T-helper 1 cell treated with Interleukin-12 subunit alpha and Interleukin-12 subunit beta and Interleukin-4 antibody, amounts not matched to agents 30 μg/mL and 1 μg/mL, for 36 hours (primary cell): ENCODE measurements at regions not wholly inside any gene's neighbourhood (a gene's known extent, or its start where the extent isn't known, plus 50 kb on each side); places are given as distances from the start of the nearest gene placed in this dataset.

Experiments used
- H3K27ac Mint-ChIP-seq: one replicate; pipeline ENCODE4 v1.8.0; 2021; ENCODE audit warnings: mild to moderate bottlenecking, mixed read lengths
- H3K27me3 Mint-ChIP-seq: one replicate; pipeline ENCODE4 v1.8.0; 2021; ENCODE audit warnings: low read depth, mixed read lengths
- H3K36me3 Mint-ChIP-seq: one replicate; pipeline ENCODE4 v1.8.0; 2021; ENCODE audit warnings: low read depth, mixed read lengths
- H3K4me1 Mint-ChIP-seq: one replicate; pipeline ENCODE4 v1.8.0; 2021; ENCODE audit warnings: low read depth, mixed read lengths
- H3K4me3 Mint-ChIP-seq: one replicate; pipeline ENCODE4 v1.8.0; 2021; ENCODE audit warnings: mild to moderate bottlenecking, moderate library complexity, mixed read lengths
- H3K9me3 Mint-ChIP-seq: one replicate; pipeline ENCODE4 v1.8.0; 2021; ENCODE audit warnings: mixed read lengths

DNA sequence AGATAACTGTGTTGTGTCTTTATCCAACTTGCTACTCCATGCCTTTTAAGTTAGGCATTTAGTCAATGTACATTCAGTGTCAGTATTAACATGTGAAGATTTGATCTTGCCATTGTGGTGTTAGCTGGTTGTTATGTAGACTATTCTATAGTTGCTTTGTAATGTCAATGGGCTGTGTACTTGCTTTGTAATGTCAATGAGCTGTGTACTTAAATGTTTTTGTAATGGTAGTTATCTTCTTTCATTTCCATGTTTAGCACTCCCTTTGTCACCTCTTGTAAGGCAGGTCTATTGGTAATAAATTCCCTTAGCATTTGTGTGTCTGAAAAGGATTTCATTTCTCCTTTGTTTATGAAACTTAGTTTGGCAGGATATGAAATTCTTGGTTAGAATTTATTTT is 53.4 kb downstream of the MC4R start:
- H3K4me1 Mint-ChIP-seq = no peaks in the 10 kb centered on the region
- H3K9me3 Mint-ChIP-seq = no peaks in the 10 kb centered on the region
- H3K27me3 Mint-ChIP-seq = no peaks in the 10 kb centered on the region
- H3K4me3 Mint-ChIP-seq = no peak overlapping the region
- H3K27ac Mint-ChIP-seq = no peak overlapping the region
- H3K36me3 Mint-ChIP-seq = no peaks in the 10 kb centered on the region

DNA sequence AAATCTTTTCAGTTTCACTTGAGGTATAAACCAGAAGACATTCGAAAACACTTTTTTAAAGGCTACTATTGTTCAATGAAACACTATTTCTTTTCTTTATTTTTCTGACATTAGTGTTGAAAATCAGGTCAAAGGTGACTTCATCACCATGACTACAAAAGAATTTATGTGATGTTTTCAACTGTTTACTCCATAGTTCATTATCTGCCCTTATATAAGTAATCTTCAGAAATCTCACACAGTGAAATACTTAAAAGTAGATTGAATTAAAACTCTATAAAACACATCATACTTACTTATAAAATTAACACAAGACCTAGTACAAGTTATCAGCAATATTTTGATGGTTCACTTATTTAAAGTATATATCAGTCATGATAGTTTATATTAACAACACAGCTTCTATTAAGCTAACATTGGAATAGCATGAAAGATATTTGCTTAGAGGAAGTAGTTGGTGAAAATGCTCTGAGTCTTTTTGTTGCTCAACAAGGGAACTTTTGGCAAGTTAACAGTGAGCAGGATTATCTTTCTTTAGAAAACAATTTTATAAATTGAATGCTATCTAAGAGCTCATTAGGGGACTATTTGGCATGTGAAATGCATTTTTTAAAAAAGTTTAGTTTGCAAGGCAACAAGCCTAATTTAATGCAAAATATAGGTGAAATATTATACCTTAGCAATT is 60.8 kb downstream of the MC4R start:
- no peaks in the 10 kb centered on the region for H3K36me3 Mint-ChIP-seq
- no peaks in the 10 kb centered on the region for H3K27me3 Mint-ChIP-seq
- H3K4me3 Mint-ChIP-seq = no peak overlapping the region
- no peak overlapping the region for H3K27ac Mint-ChIP-seq
- no peaks in the 10 kb centered on the region for H3K9me3 Mint-ChIP-seq
- H3K4me1 Mint-ChIP-seq = no peaks in the 10 kb centered on the region

DNA sequence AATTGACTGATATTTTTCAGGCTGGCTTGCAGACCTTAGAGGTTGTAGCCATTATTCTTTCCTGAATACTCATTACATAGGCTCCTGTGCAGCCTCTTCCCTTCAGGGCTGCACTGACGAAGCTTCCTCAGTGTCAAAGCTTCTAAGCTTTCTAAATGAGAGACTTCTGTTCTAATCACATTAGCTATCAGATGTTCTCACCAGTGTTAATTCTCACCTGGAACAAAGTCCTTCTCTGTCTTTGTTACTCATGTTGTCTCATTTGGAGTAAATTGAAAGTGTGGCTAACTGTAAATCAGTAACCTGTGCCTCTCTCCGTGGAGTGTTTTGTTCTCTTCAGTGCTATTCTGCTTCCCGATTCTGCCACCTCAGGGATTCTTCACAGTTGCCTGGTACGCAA is 76.9 kb downstream of the MC4R start:
- no peak overlapping the region for H3K4me3 Mint-ChIP-seq
- H3K27ac Mint-ChIP-seq = no peak overlapping the region
- no peaks in the 10 kb centered on the region for H3K9me3 Mint-ChIP-seq
- H3K36me3 Mint-ChIP-seq = no peaks in the 10 kb centered on the region
- no peaks in the 10 kb centered on the region for H3K4me1 Mint-ChIP-seq
- no peaks in the 10 kb centered on the region for H3K27me3 Mint-ChIP-seq

DNA sequence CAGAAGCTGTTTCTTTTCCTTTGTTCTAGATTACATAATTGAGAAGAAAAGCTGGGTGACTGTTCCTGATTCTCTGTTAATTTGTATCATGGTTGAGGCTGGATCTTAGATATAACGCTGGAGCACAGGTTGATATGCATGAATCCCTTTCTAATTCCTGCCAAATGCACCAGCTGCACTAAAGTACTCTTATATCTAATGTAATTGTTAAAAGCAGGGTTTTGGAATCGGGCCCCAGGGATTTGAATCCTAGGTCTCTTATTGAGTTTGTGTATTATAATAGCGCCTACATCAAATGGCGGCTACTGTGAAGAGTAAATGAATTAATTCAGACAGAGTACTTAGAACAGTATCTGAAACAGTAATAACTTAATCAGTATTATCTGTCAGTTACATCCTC is 80.4 kb downstream of the MC4R start:
- Mint-ChIP-seq H3K36me3 (no peaks in the 10 kb centered on the region), H3K27ac (no peak overlapping the region), H3K9me3 (no peaks in the 10 kb centered on the region), H3K4me3 (no peak overlapping the region), H3K27me3 (no peaks in the 10 kb centered on the region), H3K4me1 (no peaks in the 10 kb centered on the region)

DNA sequence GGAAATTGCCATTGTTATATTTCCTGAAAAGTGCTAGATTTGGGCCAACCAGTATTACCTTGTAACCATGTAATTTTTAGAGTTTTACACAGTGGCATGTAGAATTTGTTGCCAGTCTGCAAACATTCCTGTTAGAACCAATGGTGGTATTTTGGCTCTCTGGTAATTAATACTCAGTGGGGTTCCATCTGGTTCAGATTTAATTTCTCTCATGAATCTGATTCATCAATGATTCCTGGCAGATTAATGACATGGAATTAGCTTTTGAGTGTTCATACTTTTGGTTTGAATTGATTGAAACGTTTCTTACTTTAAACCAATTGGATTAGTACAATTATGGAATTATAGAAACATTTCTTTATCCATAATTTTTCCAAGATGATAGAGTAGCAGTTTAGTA is 93.2 kb downstream of the MC4R start:
- Mint-ChIP-seq H3K4me3 (no peak overlapping the region), H3K27me3 (no peaks in the 10 kb centered on the region), H3K4me1 (no peaks in the 10 kb centered on the region), H3K27ac (no peak overlapping the region), H3K9me3 (no peaks in the 10 kb centered on the region), H3K36me3 (no peaks in the 10 kb centered on the region)

DNA sequence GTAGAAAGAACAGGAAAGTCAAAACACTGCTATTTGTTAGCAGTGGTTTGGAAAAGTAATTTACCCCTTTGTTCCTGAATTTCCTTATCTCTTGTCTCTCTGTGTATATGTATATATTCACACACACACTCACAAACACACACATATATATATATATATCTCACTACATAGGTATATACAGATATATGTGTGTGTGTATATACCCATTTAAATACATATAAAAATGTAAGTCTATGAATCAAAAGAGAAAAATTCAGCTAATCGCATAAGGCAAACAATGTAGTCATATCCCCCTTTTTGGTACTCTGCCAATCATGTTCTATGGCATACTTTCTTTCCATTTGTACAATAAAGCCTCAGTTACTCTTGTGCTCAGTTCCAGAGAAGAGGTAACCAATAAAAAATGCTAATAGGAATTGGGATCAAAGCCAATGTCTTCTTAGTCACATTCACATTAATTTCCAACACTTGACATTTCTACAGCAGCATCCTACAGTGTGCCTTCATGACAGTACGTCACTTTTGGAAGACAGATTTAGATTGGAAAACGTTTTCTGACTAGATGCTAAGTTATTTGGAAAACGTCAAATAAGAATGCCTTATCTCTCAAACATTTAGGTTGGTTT is 94.6 kb downstream of the MC4R start:
- H3K27me3 Mint-ChIP-seq = no peaks in the 10 kb centered on the region
- H3K27ac Mint-ChIP-seq = no peak overlapping the region
- peaks cover 1% of the 10 kb centered on the region for H3K9me3 Mint-ChIP-seq
- H3K36me3 Mint-ChIP-seq = no peaks in the 10 kb centered on the region
- H3K4me3 Mint-ChIP-seq = no peak overlapping the region
- no peaks in the 10 kb centered on the region for H3K4me1 Mint-ChIP-seq

DNA sequence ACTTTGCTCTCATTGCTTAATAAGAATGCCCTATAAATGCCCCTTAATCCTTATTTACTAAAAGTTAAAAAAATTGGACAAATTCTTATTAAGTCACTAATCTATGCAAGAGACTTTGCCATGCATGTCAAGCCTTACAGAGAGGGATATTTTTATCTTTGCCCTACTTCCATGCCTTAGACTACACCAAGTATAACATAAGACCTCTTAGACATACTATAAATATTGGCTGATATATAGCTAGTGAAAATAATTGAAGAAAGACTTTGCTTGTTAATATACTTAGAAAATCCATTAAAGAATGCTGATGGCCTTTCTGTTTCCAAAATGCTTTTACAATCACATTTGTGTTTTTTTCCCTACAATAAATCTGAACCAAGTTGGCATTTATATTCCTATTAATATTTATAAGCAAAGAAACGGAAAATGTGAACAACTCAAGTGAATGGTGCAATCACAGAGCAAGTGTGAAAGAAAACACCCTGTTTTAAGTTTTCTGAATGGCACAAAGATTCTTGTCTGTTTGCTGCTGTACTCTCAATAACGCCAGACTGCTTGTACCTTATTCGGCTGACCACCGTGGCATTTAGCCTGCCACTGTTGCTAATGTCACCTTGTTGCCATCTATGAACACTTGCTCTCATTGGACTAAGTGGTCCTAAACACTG is 105.0 kb downstream of the MC4R start:
- Mint-ChIP-seq H3K9me3 (no peaks in the 10 kb centered on the region), H3K4me3 (no peak overlapping the region), H3K27ac (no peak overlapping the region), H3K27me3 (no peaks in the 10 kb centered on the region), H3K4me1 (no peaks in the 10 kb centered on the region), H3K36me3 (no peaks in the 10 kb centered on the region)

DNA sequence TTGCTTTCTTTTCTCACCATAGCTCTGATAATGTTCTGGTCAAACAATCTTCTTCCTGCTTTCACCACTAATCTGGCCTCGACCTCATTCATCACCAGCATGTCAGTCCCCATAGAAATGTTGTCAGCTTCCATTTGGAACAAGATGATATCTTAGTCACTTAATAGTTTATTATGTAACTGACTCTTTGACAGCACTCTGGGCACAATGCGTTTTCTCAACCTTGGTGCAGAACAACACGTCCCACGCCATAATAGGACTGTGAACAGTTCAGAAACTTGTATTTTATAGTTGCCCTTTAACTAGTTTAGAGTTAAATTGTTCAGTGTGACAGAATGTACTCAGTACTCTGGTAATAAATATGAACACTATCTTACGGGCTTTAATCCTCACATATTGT is 106.0 kb downstream of the MC4R start:
- Mint-ChIP-seq H3K4me1 (no peaks in the 10 kb centered on the region), H3K4me3 (no peak overlapping the region), H3K36me3 (no peaks in the 10 kb centered on the region), H3K27ac (no peak overlapping the region), H3K9me3 (no peaks in the 10 kb centered on the region), H3K27me3 (no peaks in the 10 kb centered on the region)

DNA sequence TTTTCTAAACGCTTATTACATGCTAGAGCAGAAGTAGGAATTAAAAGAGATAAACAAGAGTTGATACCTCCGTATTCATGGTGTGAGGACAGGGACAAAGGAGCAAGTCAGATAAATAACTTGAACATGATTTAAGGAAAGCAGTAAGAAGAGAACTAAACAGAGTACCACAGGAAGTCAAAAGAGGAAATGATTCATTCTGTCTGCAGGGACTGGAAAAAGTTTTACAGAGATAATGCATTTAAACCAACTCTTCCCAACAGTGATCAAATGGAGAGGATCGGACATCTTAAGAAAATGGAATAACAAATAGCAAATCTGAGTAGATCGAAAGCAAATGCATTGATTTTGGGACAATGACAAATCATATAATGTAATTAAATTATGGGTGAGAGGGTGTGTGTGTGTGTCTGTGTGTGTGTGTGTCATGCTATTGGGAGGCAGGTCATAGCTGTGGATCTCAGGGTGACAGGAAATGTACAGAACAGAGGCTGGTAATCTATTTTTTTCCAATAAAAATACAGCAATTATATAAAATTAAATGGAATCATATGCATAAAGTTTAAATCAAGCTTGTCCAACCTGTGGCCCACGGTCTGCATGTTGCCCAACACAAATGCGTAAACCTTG is 113.4 kb downstream of the MC4R start:
- Mint-ChIP-seq H3K27ac (no peak overlapping the region), H3K9me3 (no peaks in the 10 kb centered on the region), H3K4me3 (no peak overlapping the region), H3K4me1 (peaks cover 3% of the 10 kb centered on the region), H3K36me3 (no peaks in the 10 kb centered on the region), H3K27me3 (no peaks in the 10 kb centered on the region)

DNA sequence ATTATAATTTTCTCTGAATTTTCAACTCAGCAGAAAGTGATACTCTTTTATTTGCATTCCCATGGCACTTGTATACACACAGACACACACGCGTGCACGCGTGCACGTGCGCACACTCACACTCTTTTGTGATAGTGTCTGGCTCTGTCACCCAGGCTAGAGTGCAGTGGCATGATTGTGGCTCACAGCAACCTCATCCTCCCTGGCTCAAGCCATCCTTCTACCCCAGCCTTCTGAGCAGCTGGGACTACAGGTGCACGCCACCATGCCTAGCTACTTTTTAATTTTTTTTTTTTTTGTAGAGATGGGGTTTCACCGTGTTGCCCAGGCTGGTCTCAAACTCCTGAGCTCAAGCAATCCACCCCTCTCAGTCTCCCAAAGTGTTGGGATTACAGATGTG is 123.2 kb downstream of the MC4R start:
- Mint-ChIP-seq H3K4me1 (no peaks in the 10 kb centered on the region), H3K9me3 (no peaks in the 10 kb centered on the region), H3K27me3 (no peaks in the 10 kb centered on the region), H3K27ac (no peak overlapping the region), H3K4me3 (no peak overlapping the region), H3K36me3 (no peaks in the 10 kb centered on the region)

DNA sequence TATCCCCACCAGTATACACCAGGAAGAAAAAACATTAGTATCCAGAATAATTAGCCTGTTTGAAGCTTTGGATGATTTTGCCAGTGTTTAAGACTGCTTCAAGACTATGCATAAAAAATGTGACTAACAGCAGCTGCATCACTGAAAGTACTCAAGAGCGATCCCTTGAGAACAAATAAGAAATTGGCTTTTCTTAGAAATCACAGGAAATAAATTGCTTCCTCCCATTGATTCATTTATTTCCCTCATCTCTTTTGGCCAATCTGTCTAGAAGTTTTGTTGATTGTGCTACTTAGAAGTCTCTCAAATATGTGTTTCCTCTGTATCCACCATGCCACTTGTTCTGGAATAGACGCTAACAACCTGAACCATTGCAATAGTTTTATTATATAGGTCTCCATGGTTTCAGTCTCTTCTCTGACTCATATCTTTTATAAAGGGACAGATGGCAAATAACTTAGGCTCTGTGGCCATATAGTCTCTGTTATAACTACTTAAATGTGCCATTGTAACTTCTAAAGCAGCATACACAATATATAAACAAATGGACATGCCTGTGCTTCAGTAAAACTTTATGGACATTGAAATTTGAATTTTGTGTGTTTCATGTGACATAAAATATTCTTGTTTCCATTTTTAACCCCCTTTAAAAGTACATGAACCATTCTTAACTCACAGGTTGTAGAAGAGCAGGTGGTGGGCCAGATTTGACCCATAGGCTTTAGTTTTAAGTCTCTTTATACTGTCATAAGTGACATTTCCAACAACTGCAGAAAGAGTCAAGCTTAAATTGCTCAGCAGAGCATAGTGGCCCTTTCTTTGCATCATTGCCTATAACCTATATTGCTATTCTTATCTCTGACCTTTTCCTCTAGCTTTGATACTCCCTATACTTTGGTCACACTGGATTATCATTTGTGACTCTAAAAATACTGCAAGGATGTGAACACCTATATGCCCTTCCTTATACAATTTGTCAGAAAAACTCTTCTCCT is 123.9 kb downstream of the MC4R start:
- H3K4me1 Mint-ChIP-seq = no peaks in the 10 kb centered on the region
- no peaks in the 10 kb centered on the region for H3K36me3 Mint-ChIP-seq
- no peak overlapping the region for H3K27ac Mint-ChIP-seq
- no peaks in the 10 kb centered on the region for H3K9me3 Mint-ChIP-seq
- no peaks in the 10 kb centered on the region for H3K27me3 Mint-ChIP-seq
- H3K4me3 Mint-ChIP-seq = no peak overlapping the region

DNA sequence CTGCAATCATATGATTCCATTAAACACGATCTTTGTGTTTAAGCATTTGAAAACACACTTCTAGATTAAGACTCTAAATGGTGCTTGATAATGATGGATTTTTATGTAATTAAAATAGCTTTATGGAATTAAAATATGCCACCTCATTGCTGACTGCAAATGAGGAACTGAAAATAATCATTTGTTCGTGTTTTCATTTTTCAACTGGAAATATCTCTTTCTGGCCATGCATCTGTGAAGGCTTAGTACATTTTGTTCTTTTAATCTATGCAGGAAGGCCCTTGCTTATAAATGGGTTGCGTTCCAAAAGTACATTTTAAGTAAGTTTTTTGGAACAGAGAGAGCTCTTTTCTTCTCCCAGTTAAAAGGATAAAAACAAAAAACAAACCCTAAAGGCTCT is 125.5 kb downstream of the MC4R start:
- no peak overlapping the region for H3K4me3 Mint-ChIP-seq
- no peaks in the 10 kb centered on the region for H3K4me1 Mint-ChIP-seq
- H3K27me3 Mint-ChIP-seq = no peaks in the 10 kb centered on the region
- no peaks in the 10 kb centered on the region for H3K9me3 Mint-ChIP-seq
- H3K27ac Mint-ChIP-seq = no peak overlapping the region
- no peaks in the 10 kb centered on the region for H3K36me3 Mint-ChIP-seq

DNA sequence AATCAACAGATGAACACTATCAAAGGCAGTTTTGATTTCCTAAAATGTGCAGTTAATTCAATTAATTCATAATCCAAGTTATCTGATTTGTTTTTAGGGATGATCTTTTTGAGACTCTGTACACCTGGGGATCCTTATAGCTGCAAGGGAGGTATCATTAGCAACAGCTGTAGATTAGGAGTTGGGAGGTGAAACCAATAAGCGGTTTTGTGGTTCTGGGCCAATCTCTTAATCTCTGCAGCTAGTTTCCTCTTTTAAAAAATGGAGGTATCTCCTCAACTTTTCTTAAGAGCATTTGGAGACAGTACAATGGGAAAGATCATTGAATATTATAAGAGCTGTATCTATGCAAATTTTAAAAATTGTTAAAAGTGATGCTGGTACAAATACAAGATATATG is 126.0 kb downstream of the MC4R start:
- Mint-ChIP-seq H3K27me3 (no peaks in the 10 kb centered on the region), H3K36me3 (no peaks in the 10 kb centered on the region), H3K4me1 (no peaks in the 10 kb centered on the region), H3K27ac (no peak overlapping the region), H3K9me3 (no peaks in the 10 kb centered on the region), H3K4me3 (no peak overlapping the region)

DNA sequence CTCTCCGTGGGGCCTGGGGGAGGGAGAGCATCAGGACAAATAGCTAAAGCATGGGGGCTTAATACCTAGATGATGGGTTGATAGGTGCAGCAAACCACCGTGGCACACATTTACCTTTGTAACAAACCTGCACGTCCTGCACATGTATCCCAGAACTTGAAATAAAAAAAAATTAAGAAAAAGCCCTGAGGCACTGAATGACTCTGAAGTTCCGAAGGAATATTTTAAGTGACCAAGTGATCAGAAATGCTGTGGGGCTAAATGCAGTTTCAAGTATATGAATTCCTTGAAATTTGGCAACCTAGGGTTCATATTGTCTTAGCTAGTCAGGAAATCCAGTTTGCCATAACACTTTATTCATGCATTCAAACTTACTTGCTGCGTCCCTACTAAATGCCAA is 127.5 kb downstream of the MC4R start:
- no peak overlapping the region for H3K4me3 Mint-ChIP-seq
- H3K27ac Mint-ChIP-seq = no peak overlapping the region
- no peaks in the 10 kb centered on the region for H3K27me3 Mint-ChIP-seq
- H3K36me3 Mint-ChIP-seq = no peaks in the 10 kb centered on the region
- no peaks in the 10 kb centered on the region for H3K9me3 Mint-ChIP-seq
- no peaks in the 10 kb centered on the region for H3K4me1 Mint-ChIP-seq
